ENCODE measurements at regions not wholly inside any gene's neighbourhood (a gene's known extent, or its start where the extent isn't known, plus 50 kb on each side); places are given as distances from the start of the nearest gene placed in this dataset.
"Not testable (repeated sequence)": the region's sequence is repeated elsewhere in the genome, so short reads cannot be mapped to it uniquely, and the experiment has no call there.

DNA sequence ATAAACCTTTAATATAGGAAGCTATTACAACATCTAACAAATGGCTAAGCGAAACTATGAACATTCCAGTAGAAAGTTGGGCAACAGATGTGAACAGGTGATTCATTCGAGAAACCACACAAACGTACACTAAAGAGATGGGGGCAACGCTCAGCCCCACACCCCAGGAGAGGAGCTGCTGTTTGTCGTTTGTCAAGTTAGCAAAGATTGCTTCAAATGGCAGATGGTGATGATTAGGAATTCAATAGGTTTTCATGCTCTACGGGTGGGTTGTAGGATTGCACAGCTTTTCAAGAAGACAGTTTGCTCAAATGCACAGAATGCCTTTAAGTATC is 154.7 kb upstream of the HDAC4 start:
- in situ Hi-C loops (cut with HindIII; ENCODE audit: low pct_unique_long_range_greater_than_20kb, low sequenced_read_pairs) = no loop called here
- DNase-seq (ENCODE audit: low read depth, low spot score) = no peak

DNA sequence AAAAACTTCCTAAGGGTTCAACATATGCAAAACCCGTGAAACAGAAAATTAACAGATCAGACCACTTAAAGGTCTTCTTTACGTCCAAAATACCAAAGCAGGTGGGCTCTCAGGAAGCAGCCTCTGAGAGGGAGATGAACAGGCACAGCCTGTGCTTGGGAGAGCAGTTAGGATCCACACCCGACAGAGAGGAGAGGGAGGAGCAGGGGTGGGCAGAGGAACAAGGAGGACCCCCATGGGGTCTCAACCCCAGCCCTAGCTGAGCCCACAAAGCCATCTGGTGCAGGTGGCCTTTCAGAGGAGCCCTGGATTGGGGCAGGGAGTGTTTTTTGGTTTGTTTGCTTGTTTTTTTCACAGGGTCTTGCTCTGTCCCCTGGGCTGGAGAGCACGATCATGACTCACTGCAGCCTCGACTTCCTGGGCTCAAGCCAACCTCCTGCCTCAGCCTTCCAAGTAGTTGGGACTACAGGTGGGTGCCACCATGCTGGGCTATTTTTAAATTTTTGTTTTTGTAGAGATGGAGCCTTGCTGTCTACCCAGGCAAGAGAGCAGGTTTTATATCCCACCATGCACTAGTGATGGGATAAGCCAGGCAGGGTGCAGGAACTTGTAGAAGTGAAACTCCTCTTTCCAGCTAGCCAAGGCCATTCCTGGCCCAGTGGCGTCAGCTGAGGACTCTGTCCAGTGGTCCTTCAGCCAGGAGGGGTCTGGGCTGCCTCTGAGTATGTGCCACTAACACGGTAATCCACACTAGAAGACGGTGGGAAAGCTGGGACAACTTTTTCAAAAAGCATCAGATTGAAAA is 154.1 kb upstream of the HDAC4 start:
- DNase-seq (ENCODE audit: low read depth, low spot score) = no peak
- in situ Hi-C loops (cut with HindIII; ENCODE audit: low pct_unique_long_range_greater_than_20kb, low sequenced_read_pairs) = no loop called here

DNA sequence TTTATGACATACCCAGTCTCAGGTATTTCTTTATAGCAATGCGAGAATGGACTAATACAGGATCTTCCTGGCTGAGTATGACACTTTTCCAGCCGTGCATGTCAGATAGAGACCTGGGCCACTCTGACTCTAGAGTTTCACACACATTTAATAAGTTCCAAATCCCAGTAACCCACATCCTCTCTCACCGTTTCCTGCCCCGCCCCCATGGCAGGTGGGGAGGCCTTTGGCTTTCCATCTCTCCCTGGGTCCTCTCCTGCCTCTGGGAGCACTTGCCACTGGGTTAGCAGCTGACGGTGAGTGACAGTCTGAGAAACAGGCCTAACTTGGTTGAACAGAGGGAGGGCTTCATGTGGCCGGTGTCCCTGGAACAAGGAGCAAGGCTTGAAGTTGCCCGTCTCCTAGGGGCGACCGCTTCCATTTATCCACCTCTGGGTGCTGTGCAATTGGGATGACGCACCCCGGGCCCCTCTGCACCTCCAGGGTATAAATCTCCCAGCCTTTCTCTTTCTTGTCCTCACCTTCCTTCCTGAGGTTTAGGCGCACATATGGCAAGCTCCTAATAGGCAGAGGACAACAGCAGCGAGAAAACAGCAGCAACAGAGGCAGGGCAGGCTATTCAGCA is 152.7 kb upstream of the HDAC4 start:
- in situ Hi-C loops (cut with HindIII; ENCODE audit: low pct_unique_long_range_greater_than_20kb, low sequenced_read_pairs) = no loop called here
- DNase-seq (ENCODE audit: low read depth, low spot score) = no peak

DNA sequence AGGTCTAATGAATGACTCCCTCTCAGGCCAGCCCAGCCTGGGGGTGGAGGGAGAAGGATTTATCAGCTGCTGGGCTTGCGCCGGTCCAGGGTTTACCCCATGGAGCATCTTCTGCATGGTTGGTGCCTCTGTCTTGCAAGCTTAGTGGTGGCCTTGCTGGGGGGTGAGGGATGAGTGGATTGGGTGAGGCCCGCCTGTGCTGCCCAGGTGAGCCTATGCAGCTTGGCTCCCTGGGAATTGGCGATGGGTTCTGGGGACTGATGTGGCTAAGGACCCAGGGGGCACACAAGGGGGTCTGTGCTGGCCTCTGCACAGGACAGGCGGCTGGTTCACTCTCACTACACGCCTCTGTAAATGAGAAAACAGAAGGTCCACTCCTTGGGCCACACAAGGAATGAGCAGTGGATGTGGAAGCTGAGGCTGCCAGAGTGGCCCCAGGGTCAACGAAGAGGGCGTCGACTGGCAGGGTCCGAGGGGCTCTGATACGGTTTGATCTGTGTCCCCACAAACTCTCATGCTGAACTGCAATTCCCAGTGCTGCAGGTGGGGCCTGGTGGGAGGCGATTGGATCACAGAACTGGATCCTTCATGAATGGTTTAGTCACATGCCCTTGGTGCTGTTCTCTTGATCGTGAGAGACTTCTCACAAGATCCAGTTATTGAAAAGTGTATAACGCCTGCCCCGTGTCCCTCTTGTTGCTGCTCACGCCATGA is 151.6 kb upstream of the HDAC4 start:
- DNase-seq (ENCODE audit: low read depth, low spot score) = no peak
- in situ Hi-C loops (cut with HindIII; ENCODE audit: low pct_unique_long_range_greater_than_20kb, low sequenced_read_pairs) = no loop called here

DNA sequence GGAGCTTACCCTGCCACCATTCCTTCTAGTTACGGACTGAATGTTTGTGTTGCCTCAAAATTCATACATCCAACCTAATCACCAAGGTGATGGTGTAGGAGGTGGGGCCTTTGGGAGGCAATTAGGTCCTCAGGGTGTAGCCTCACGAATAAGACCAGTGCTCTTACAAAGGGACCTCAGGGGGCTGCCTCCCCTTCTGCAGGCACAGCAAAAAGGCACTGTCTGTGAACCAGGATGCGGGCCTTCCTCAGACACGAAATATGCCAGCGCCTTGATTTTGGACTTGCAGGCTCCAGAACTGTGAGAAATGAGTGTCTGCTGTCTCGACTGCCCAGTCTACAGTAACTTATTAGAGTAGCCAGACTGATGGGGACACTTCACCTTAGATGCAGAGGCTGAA is 150.4 kb upstream of the HDAC4 start:
- in situ Hi-C loops (cut with HindIII; ENCODE audit: low pct_unique_long_range_greater_than_20kb, low sequenced_read_pairs) = no loop called here
- DNase-seq (ENCODE audit: low read depth, low spot score) = no peak

DNA sequence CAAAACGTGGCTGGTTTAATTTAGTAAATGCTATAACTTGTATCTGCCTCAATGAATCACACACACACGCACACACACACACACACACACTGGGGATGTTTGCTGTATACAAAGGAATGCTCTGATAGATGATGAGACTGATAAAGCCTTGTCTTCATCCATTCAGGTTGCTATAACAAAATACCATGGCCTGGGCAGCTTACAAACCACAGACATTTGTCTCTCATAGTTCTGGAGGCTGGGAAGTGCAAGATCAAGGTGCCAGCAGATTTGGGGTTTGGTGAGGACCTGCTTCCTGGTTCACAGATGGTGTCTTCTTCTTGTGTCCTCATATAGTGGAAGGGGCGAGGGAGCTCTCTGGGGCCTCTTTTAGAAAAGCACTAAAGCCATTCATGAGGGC is 149.5 kb upstream of the HDAC4 start:
- DNase-seq (ENCODE audit: low read depth, low spot score) = no peak

DNA sequence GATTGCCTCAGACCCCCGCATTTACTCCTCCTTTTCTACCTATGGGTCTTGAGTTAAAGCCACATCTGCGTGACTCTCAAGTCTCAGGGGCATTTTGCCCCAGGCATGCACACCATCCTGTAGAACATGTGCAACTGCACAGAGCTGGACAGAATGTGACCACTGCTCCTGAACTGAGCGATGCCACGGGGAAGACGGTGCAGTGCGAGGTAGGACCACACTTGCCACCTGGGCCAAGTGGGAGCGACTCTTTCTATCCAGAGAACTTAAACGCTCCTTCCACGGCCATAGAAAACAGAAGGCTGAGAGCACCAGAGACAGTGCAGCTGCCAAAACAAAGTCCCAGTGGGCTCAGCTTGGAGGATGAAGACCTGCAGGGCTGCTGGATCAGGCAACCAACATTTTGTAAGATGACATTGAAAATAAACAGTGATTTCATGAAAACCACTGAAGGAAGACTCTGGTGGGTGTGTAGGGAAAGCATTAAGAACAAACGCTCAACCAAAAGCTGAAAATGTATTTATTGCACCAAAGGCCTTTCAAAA is 149.0 kb upstream of the HDAC4 start:
- no peak for DNase-seq (ENCODE audit: low read depth, low spot score)
- in situ Hi-C loops (cut with HindIII; ENCODE audit: low pct_unique_long_range_greater_than_20kb, low sequenced_read_pairs) = no loop called here

More for the DNA sequence above, 149.5 kb upstream of the HDAC4 start:
- in situ Hi-C loops (cut with HindIII; ENCODE audit: low pct_unique_long_range_greater_than_20kb, low sequenced_read_pairs) = no loop called here

DNA sequence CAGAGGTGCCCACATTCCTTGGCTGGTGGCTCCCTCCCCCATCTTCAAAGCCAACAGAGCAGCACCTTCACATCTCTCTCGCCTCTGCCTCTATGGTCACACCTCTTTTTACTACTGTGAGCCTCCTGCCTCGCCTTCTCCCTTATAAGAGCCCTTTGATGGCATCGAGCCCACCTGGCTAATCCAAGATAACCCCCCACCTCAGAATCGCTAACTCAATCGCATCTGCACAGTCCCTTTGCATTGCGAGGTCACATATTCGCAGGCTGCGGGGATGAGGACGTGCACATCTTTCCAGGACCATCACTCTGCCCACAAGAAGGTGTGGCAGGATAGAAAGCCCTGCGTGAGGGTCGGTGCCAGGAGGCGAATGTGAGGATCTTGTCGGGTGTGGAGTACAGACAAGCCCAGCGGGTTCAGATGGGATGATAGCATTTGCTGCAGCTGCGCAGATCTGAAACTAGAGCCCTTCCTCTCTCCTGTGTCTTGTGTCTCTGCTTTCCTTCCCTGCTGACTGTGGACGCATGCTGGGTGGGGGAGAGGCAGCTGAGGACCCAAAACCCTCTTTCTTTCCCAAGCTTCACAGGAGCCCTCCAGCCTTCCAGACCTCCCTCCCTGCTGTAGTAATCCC is 148.3 kb upstream of the HDAC4 start:
- DNase-seq (ENCODE audit: low read depth, low spot score) = no peak

DNA sequence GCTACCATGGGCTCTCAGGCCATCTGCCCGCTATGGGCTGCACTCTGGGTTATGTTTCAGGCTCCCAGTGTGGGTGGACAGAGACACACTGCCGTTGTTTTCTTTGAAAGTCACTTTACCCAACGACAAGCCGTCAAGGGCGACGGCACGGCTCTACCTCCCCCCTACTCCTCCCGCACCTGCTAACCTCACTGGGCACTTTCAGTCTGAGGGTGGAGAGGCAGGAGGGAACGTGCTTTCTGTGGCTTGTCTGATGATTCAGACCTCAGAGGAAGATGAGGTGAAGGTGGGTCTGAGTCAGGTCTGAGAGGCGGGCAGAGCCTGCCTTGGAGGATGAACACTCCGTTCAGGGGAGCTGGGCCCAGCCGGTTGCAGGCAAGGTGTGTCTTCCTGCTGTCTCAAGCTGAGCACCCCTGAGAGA is 147.6 kb upstream of the HDAC4 start:
- in situ Hi-C loops (cut with HindIII; ENCODE audit: low pct_unique_long_range_greater_than_20kb, low sequenced_read_pairs) = no loop called here
- no peak for DNase-seq (ENCODE audit: low read depth, low spot score)

More for the DNA sequence above, 148.3 kb upstream of the HDAC4 start:
- in situ Hi-C loops (cut with HindIII; ENCODE audit: low pct_unique_long_range_greater_than_20kb, low sequenced_read_pairs) = no loop called here

DNA sequence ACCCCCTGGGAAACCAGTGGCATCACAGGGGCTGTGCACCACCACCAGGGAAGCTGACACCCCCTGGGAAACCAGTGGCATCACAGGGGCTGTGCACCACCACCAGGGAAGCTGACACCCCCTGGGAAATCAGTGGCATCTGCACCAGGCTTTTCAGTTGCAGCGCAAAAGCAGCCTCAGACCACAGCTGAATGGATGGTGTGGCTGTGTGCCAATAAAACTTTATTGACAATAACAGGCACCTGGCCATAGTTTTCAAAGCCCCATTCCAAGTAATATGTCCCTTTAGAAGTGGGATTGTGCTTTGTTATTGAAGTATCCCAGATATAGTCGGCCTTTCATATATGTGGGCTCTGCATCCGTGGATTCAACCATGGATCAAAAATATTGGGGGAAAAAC is 146.3 kb upstream of the HDAC4 start:
- in situ Hi-C loops (cut with HindIII; ENCODE audit: low pct_unique_long_range_greater_than_20kb, low sequenced_read_pairs); DNase-seq (ENCODE audit: low read depth, low spot score): not testable (repeated sequence)

DNA sequence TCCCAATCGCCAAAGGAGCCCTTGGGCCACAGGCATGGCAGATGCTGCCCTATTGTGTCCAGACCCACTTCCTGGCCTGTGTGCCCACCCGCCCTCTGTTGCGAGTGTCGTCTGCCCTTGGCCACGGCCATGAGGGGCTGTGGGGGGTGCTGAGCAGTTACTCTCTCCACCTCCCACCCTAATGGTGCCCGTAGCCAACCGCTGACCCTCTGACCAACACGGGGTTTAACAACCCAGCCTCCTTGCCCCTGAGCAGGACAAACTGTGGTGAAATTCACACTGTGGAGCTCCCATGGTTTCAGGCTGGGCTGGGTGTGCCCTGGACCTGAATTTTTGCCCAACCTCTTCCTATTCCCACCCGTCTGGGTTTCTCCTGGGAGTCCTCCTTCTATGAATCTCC is 145.7 kb upstream of the HDAC4 start:
- in situ Hi-C loops (cut with HindIII; ENCODE audit: low pct_unique_long_range_greater_than_20kb, low sequenced_read_pairs) = no loop called here

DNA sequence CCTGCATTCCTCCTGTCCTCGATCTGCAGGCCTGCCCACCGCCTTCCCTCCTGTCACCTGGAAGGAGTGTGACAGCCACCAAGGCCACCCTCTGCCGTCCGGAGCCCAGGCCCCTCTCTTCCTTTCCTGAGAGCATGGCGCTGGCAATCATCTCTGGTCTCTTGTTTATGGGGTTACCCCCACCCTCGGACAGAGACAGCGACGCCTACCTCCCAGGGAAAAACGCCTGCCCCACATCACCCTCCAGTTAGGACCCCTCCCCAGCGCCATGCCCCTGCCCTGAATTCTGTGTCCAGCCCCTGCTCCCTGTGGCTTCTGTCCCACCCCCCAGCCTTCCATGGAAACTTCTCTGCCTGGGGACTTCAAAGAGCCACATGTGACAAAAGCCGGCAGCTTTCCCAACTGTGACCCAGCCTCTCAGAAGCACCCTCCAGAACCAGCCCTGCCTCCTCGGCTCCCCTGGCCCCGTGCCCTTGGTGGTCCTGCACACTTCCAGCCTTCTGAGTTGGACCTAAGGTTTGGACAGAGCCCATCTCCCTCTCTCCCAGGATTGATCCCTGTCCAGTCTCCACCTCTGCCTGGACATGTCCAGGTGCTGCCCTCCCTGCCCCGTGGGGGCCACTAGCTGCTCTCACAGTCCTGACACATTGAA is 145.0 kb upstream of the HDAC4 start:
- in situ Hi-C loops (cut with HindIII; ENCODE audit: low pct_unique_long_range_greater_than_20kb, low sequenced_read_pairs) = no loop called here
- no peak for DNase-seq (ENCODE audit: low read depth, low spot score)

More for the DNA sequence above, 145.7 kb upstream of the HDAC4 start:
- no peak for DNase-seq (ENCODE audit: low read depth, low spot score)

DNA sequence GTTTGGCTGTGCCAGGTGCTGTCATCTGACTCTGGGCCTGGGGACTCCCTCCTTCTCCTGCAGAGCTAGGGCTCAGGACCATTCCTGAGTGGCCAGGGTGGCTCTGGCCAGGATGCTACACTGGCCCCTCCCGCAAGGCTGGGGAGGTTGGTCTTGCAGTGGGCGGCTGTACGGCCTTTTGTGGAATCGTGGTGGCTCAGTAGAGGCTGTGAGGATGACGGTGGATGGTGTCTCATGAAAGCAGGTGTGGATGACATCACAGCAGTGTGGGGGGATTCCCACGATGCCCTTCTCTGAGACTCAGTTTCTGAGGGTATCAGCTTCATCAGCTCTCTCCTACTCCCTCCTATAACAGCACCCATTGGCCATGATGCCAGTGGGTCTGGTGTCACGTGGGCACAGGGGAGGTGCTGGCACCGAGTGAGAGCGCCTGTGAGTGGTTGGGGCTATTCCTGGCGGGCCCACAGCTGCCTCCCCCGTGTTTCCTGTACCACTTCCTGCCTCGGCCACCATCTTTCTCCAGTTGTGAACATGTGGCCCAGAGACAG is 144.2 kb upstream of the HDAC4 start:
- in situ Hi-C loops (cut with HindIII; ENCODE audit: low pct_unique_long_range_greater_than_20kb, low sequenced_read_pairs) = no loop called here
- DNase-seq (ENCODE audit: low read depth, low spot score) = no peak

DNA sequence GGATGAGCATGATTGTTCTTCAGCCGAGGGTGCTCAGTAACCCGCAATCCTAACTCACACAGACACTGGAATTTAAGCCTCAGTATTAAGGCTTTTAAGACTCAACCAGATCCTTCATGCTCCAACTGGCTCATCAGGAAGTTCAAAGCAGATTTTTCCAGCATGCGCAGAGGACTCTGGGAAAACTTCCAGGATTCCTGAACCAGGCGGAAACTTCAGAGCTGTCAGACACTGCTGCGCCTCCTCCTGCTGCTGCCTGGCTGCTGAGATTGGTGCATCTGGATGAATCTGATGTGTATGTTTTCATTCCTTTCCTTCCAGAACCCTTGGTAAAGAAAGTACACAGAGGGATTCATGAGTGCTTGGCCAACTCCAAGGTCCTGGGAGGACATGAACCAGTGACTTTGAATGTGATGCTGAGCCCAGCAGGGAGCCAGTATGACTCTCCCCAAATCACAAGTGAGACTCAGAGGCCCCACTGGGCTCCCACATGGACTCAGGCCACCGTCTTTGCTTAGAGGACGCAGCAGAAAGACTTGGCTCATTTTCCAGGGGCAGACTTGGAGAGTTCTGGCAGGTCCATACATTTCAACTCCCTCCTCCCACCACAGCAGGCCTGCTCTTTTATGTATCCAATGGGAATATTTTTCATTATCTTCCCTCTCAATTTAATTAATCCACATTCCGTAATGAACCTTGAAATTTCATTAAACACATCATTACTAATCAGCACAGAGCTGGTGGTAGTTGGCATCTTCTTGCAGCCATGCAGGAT is 143.5 kb upstream of the HDAC4 start:
- DNase-seq (ENCODE audit: low read depth, low spot score) = no peak
- in situ Hi-C loops (cut with HindIII; ENCODE audit: low pct_unique_long_range_greater_than_20kb, low sequenced_read_pairs) = no loop called here

DNA sequence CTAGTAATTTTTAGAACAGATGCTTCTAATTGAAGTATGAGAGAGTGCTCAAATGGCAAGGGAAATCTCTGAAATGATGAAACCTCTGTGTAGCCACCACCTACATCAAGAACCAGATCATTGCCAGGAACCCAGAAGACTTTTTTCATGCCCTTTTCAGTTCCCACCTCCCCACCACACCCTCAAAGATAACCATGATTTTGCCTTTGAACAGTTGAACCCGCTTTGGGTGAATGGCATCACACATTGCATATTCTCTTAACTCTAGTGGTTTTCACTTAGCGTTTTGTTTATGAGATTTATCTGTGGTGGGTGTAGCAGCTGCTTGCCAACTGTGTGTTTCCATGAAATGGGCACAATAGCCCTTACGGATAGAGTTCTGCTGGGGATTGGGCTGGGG is 142.9 kb upstream of the HDAC4 start:
- DNase-seq (ENCODE audit: low read depth, low spot score) = no peak
- in situ Hi-C loops (cut with HindIII; ENCODE audit: low pct_unique_long_range_greater_than_20kb, low sequenced_read_pairs) = no loop called here

DNA sequence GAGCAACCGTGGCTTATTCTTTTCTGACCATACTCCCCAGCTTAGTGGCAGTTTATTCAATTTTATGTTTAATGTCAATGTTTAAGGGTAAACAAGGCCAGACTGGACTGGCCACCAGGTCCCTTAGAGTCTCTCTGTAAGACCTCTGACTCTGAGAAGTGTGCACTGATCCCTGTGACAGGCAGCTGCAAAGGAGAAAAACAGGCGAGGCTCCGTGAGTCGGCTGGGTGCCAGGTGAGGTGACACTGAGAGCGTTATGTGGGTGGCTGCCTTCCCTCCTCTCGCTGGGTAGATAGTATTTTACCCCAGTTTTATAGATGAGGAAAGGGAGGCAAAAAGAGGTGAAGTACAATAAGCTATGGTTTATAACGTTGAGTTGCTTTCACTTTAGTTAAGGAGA is 139.4 kb upstream of the HDAC4 start:
- in situ Hi-C loops (cut with HindIII; ENCODE audit: low pct_unique_long_range_greater_than_20kb, low sequenced_read_pairs) = no loop called here
- DNase-seq (ENCODE audit: low read depth, low spot score) = no peak

DNA sequence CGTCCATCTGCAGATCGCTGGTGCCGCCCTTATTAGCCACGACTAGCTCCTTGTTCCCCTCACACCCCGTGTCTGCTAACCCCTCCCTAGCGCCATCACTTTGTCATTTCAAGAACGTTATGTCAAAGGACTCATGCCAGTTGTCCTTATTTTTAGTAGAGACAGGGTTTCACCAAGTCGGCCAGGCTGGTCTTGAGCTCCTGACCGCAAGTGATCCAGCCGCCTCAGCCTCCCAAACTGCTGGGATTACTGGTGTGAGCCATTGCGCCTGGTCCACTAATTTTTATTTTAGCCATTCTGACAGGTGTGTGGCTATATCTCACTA is 138.9 kb upstream of the HDAC4 start:
- in situ Hi-C loops (cut with HindIII; ENCODE audit: low pct_unique_long_range_greater_than_20kb, low sequenced_read_pairs) = no loop called here
- no peak for DNase-seq (ENCODE audit: low read depth, low spot score)

All from SK-MEL-5 (cell line).